HL-60 (cell line): ENCODE measurements at regions not wholly inside any gene's neighbourhood (a gene's known extent, or its start where the extent isn't known, plus 50 kb on each side); places are given as distances from the start of the nearest gene placed in this dataset.

Experiments used
- CTCF ChIP-seq: IDR thresholded peaks from one replicate; pipeline ENCODE4 v1.5.1; 2011; ENCODE audit warnings: low read length, control low read depth, inconsistent platforms; ENCODE audit not compliant: insufficient read depth
- GABPA ChIP-seq: IDR thresholded peaks from 2 replicates; pipeline ENCODE4 v1.6.1; 2012; ENCODE audit warnings: low read depth
- POLR2AphosphoS5 ChIP-seq: IDR thresholded peaks from 2 replicates; pipeline ENCODE4 v1.6.1; 2012; ENCODE audit warnings: low read depth

GRCh38 chr17:45681706-45682105 is 102.4 kb upstream of the CRHR1 start:
- TF ChIP-seq GABPA (no peak), POLR2AphosphoS5 (no peak), CTCF (no peak)
